Stimulated activated naive CD8-positive, alpha-beta T cell treated with anti-CD3 and anti-CD28 coated beads, Interleukin-15, amount 100 ng/mL, for 72 hours (primary cell): ENCODE measurements at regions not wholly inside any gene's neighbourhood (a gene's known extent, or its start where the extent isn't known, plus 50 kb on each side); places are given as distances from the start of the nearest gene placed in this dataset.

Source experiments
- ATAC-seq: fragments of 150-1000 bp; cut with Tn5 transposase; 2 replicates; pipeline ENCODE4 v1.10.0; 2021; ENCODE audit warnings: mild to moderate bottlenecking, moderate library complexity
- DNase-seq, 2 donors: peaks; one replicate each; pipeline ENCODE4 v3.0.0; 2021 to 2022
- H3K27ac Mint-ChIP-seq, 2 donors: one replicate each; pipeline ENCODE4 v1.8.0; 2022; ENCODE audit warnings: mild to moderate bottlenecking in 2 of 2, mixed read lengths in 2 of 2, moderate library complexity in 2 of 2
- H3K27me3 Mint-ChIP-seq: one replicate; pipeline ENCODE4 v1.8.0; 2022; ENCODE audit warnings: mixed read lengths
- H3K4me1 Mint-ChIP-seq: one replicate; pipeline ENCODE4 v1.8.0; 2022; ENCODE audit warnings: mild to moderate bottlenecking, mixed read lengths
- H3K4me3 Mint-ChIP-seq, 2 donors: one replicate each; pipeline ENCODE4 v1.8.0; 2022; ENCODE audit warnings: mild to moderate bottlenecking in 2 of 2, mixed read lengths in 2 of 2, moderate library complexity in 1 of 2
- H3K9me3 Mint-ChIP-seq, 2 donors: one replicate each; pipeline ENCODE4 v1.8.0; 2022; ENCODE audit warnings: mixed read lengths in 2 of 2

GRCh38 chr11:19393941-19394340 is 153.2 kb upstream of the E2F8 start:
- ATAC-seq (no peak), DNase-seq (no peak)
- no peak overlapping the region for H3K27ac Mint-ChIP-seq
- peaks cover 17% of the 10 kb centered on the region for H3K27me3 Mint-ChIP-seq
- peaks cover 0 to 8% of the 10 kb centered on the region in 2 donors for H3K9me3 Mint-ChIP-seq
- peaks cover 6% of the 10 kb centered on the region for H3K4me1 Mint-ChIP-seq
- no peak overlapping the region for H3K4me3 Mint-ChIP-seq

- Mint-ChIP-seq H3K4me1 (peaks cover 6% of the 10 kb centered on the region), H3K27me3 (peaks cover 17% of the 10 kb centered on the region), H3K4me3 (no peak overlapping the region), H3K27ac (no peak overlapping the region), H3K9me3 (peaks cover 0 to 8% of the 10 kb centered on the region in 2 donors)
- DNase-seq (no peak), ATAC-seq (no peak)
Observed at GRCh38 chr11:19392847-19393518, 152.2 kb upstream of the E2F8 start.

GRCh38 chr11:19392321-19392720 is 151.6 kb upstream of the E2F8 start:
- Mint-ChIP-seq H3K4me3 (no peak overlapping the region), H3K4me1 (peaks cover 6% of the 10 kb centered on the region), H3K27me3 (peaks cover 20% of the 10 kb centered on the region), H3K9me3 (peaks cover 0 to 8% of the 10 kb centered on the region in 2 donors), H3K27ac (no peak overlapping the region)
- DNase-seq (no peak), ATAC-seq (no peak)

GRCh38 chr11:19391652-19392051 is 150.9 kb upstream of the E2F8 start:
- ATAC-seq (no peak), DNase-seq (no peak)
- peaks cover 6% of the 10 kb centered on the region for H3K4me1 Mint-ChIP-seq
- H3K9me3 Mint-ChIP-seq: peaks cover 0 to 8% of the 10 kb centered on the region in 2 donors
- no peak overlapping the region for H3K4me3 Mint-ChIP-seq
- no peak overlapping the region for H3K27ac Mint-ChIP-seq
- peaks cover 26% of the 10 kb centered on the region for H3K27me3 Mint-ChIP-seq

- DNase-seq (no peak), ATAC-seq (no peak)
- no peak overlapping the region for H3K27ac Mint-ChIP-seq
- no peak overlapping the region for H3K4me3 Mint-ChIP-seq
- H3K27me3 Mint-ChIP-seq: peaks cover 30% of the 10 kb centered on the region
- peaks cover 0 to 8% of the 10 kb centered on the region in 2 donors for H3K9me3 Mint-ChIP-seq
- peaks cover 6% of the 10 kb centered on the region for H3K4me1 Mint-ChIP-seq
Observed at GRCh38 chr11:19391026-19391425, 150.3 kb upstream of the E2F8 start.

- peaks cover 0 to 8% of the 10 kb centered on the region in 2 donors for H3K9me3 Mint-ChIP-seq
- H3K27ac Mint-ChIP-seq: no peak overlapping the region
- H3K4me3 Mint-ChIP-seq: no peak overlapping the region
- ATAC-seq (no peak), DNase-seq (no peak)
- peaks cover 30% of the 10 kb centered on the region for H3K27me3 Mint-ChIP-seq
- H3K4me1 Mint-ChIP-seq: peaks cover 6% of the 10 kb centered on the region
Observed at GRCh38 chr11:19389787-19390303, 149.1 kb upstream of the E2F8 start.

GRCh38 chr11:19382131-19382611 is 141.4 kb upstream of the E2F8 start:
- no peaks in the 10 kb centered on the region for H3K9me3 Mint-ChIP-seq
- DNase-seq: no peak
- no peaks in the 10 kb centered on the region for H3K4me1 Mint-ChIP-seq
- no peak overlapping the region for H3K27ac Mint-ChIP-seq
- ATAC-seq: no peak
- no peak overlapping the region for H3K4me3 Mint-ChIP-seq
- peaks cover 30% of the 10 kb centered on the region for H3K27me3 Mint-ChIP-seq

- Mint-ChIP-seq H3K27ac (no peak overlapping the region), H3K4me1 (no peaks in the 10 kb centered on the region), H3K9me3 (no peaks in the 10 kb centered on the region), H3K27me3 (peaks cover 25% of the 10 kb centered on the region), H3K4me3 (no peak overlapping the region)
- ATAC-seq (no peak), DNase-seq (no peak)
Observed at GRCh38 chr11:19380375-19380774, 139.6 kb upstream of the E2F8 start.

- Mint-ChIP-seq H3K27me3 (peaks cover 34% of the 10 kb centered on the region), H3K27ac (peak overlapping the region in 1 of 2 donors; percentile 42), H3K9me3 (no peaks in the 10 kb centered on the region), H3K4me1 (no peaks in the 10 kb centered on the region), H3K4me3 (no peak overlapping the region)
- DNase-seq: no peak
- ATAC-seq: no peak
Observed at GRCh38 chr11:19379465-19379864, 138.7 kb upstream of the E2F8 start.

GRCh38 chr11:19378814-19379213 is 138.1 kb upstream of the E2F8 start:
- no peak for ATAC-seq
- H3K27me3 Mint-ChIP-seq: peaks cover 35% of the 10 kb centered on the region
- no peaks in the 10 kb centered on the region for H3K4me1 Mint-ChIP-seq
- no peaks in the 10 kb centered on the region for H3K9me3 Mint-ChIP-seq
- no peak overlapping the region for H3K4me3 Mint-ChIP-seq
- no peak for DNase-seq
- no peak overlapping the region for H3K27ac Mint-ChIP-seq

GRCh38 chr11:19377881-19378280 is 137.1 kb upstream of the E2F8 start:
- ATAC-seq (no peak), DNase-seq (no peak)
- peaks cover 44% of the 10 kb centered on the region for H3K27me3 Mint-ChIP-seq
- no peak overlapping the region for H3K4me3 Mint-ChIP-seq
- no peaks in the 10 kb centered on the region for H3K9me3 Mint-ChIP-seq
- H3K4me1 Mint-ChIP-seq: no peaks in the 10 kb centered on the region
- no peak overlapping the region for H3K27ac Mint-ChIP-seq

GRCh38 chr11:19375440-19375839 is 134.7 kb upstream of the E2F8 start:
- Mint-ChIP-seq H3K9me3 (no peaks in the 10 kb centered on the region), H3K27me3 (peaks cover 36% of the 10 kb centered on the region), H3K4me3 (no peak overlapping the region), H3K4me1 (no peaks in the 10 kb centered on the region), H3K27ac (no peak overlapping the region)
- no peak for ATAC-seq
- DNase-seq: no peak

GRCh38 chr11:19374151-19374569 is 133.4 kb upstream of the E2F8 start:
- peaks cover 0 to 3% of the 10 kb centered on the region in 2 donors for H3K9me3 Mint-ChIP-seq
- no peak for ATAC-seq
- DNase-seq: no peak
- no peak overlapping the region for H3K27ac Mint-ChIP-seq
- H3K4me3 Mint-ChIP-seq: no peak overlapping the region
- H3K27me3 Mint-ChIP-seq: peaks cover 34% of the 10 kb centered on the region
- no peaks in the 10 kb centered on the region for H3K4me1 Mint-ChIP-seq

GRCh38 chr11:19372381-19372780 is 131.6 kb upstream of the E2F8 start:
- peaks cover 0 to 3% of the 10 kb centered on the region in 2 donors for H3K9me3 Mint-ChIP-seq
- H3K27me3 Mint-ChIP-seq: peaks cover 34% of the 10 kb centered on the region
- H3K4me3 Mint-ChIP-seq: no peak overlapping the region

GRCh38 chr11:19370100-19370861 is 129.5 kb upstream of the E2F8 start:
- Mint-ChIP-seq H3K4me1 (no peaks in the 10 kb centered on the region), H3K27ac (no peak overlapping the region), H3K27me3 (peaks cover 29% of the 10 kb centered on the region), H3K9me3 (peaks cover 0 to 3% of the 10 kb centered on the region in 2 donors), H3K4me3 (no peak overlapping the region)
- ATAC-seq (no peak), DNase-seq (no peak)

More at GRCh38 chr11:19372381-19372780, 131.6 kb upstream of the E2F8 start:
- H3K27ac Mint-ChIP-seq: no peak overlapping the region
- H3K4me1 Mint-ChIP-seq: no peaks in the 10 kb centered on the region
- no peak for DNase-seq
- ATAC-seq: no peak
